ENCODE measurements at regions not wholly inside any gene's neighbourhood (a gene's known extent, or its start where the extent isn't known, plus 50 kb on each side); places are given as distances from the start of the nearest gene placed in this dataset.

DNA sequence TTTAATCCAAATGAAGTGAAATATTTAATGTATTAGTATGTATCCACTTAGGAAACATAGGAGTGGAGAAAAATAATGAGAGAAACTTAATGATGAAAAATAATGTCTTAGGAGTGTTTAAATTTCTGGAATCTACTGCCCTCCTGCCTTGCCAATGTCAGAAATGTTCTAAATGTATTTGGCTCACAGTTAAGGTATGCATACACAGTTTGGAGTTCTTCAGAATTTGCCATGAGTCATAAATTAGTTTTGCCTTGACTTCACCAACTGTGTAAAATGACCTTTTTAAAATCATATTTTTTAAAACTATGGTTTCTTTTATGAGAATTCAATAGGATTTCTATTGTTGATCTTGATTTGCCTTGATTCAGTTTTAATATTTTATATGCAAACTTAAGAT is 191.7 kb upstream of the HSF2 start:
- TF ChIP-seq GATA2 (IDR thresholded peaks at IDR 0.05; ENCODE audit: low read depth, low read length) (no peak), GATA3 (IDR thresholded peaks at IDR 0.05; ENCODE audit: low read depth, low read length) (no peak)

All from SH-SY5Y (cell line).